Neural cell (in vitro differentiated cells): ENCODE measurements at regions not wholly inside any gene's neighbourhood (a gene's known extent, or its start where the extent isn't known, plus 50 kb on each side); places are given as distances from the start of the nearest gene placed in this dataset.

Source experiments
- H2AFZ ChIP-seq: fragments of 200-600, 300-800 bp; sonication (generic), shearing (Covaris generic); 2 replicates; pipeline ENCODE4 v1.6.0; 2014; ENCODE audit warnings: low read depth, mild to moderate bottlenecking, antibody characterized with exemption, low read length, moderate library complexity
- H3F3A ChIP-seq: fragments of 200-600 bp; shearing (Covaris generic); 2 replicates; pipeline ENCODE4 v1.6.1; 2016; ENCODE audit warnings: mild to moderate bottlenecking, moderate library complexity, mixed read lengths, antibody characterized with exemption, low read length; ENCODE audit not compliant: insufficient read depth, poor library complexity, severe bottlenecking
- H3K27ac ChIP-seq: fragments of 200-600, 300-800 bp; sonication (generic), shearing (Covaris generic); 2 replicates; pipeline ENCODE4 v1.5.1; 2014; ENCODE audit warnings: mild to moderate bottlenecking, low read length, moderate library complexity
- H3K27me3 ChIP-seq: fragments of 300-800, 200-600 bp; sonication (generic), shearing (Covaris generic); 2 replicates; pipeline ENCODE4 v1.6.0; 2014; ENCODE audit warnings: mild to moderate bottlenecking, low read depth, low read length, moderate library complexity; ENCODE audit not compliant: insufficient read depth
- H3K36me3 ChIP-seq: fragments of 300-800, 200-600 bp; sonication (generic), shearing (Covaris generic); 2 replicates; pipeline ENCODE4 v1.5.1; 2014; ENCODE audit warnings: mild to moderate bottlenecking, antibody characterized with exemption, low read length, moderate library complexity; ENCODE audit not compliant: insufficient read depth
- H3K4me2 ChIP-seq: fragments of 300-800, 200-600 bp; sonication (generic), shearing (Covaris generic); 2 replicates; pipeline ENCODE4 v1.6.0; 2014; ENCODE audit warnings: mild to moderate bottlenecking, low read length
- H3K4me3 ChIP-seq: fragments of 300-800, 200-600 bp; sonication (generic), shearing (Covaris generic); 2 replicates; pipeline ENCODE4 v1.5.1; 2014; ENCODE audit warnings: mild to moderate bottlenecking, low read length, moderate library complexity
- H3K79me2 ChIP-seq: fragments of 200-600 bp; shearing (Covaris generic); replicated peaks from 2 replicates; pipeline ENCODE4 v1.6.0; 2014; ENCODE audit warnings: mild to moderate bottlenecking, low read length, moderate library complexity; ENCODE audit not compliant: insufficient read depth
- H3K9ac ChIP-seq: fragments of 300-800, 200-600 bp; sonication (generic), shearing (Covaris generic); 2 replicates; pipeline ENCODE4 v1.6.1; 2016; ENCODE audit warnings: mild to moderate bottlenecking, low read length, mixed read lengths
- H3K9me2 ChIP-seq: fragments of 200-600 bp; shearing (Covaris generic); 2 replicates; pipeline ENCODE4 v1.6.1; 2016; ENCODE audit warnings: mild to moderate bottlenecking, low read length, mixed read lengths; ENCODE audit not compliant: insufficient read depth
- H3K9me3 ChIP-seq: fragments of 200-600, 300-800 bp; sonication (generic), shearing (Covaris generic); 2 replicates; pipeline ENCODE4 v1.6.1; 2016; ENCODE audit warnings: mild to moderate bottlenecking, mixed run types, low read length, moderate library complexity, mixed read lengths
- H4K20me1 ChIP-seq: fragments of 200-600 bp; shearing (Covaris generic); 2 replicates; pipeline ENCODE4 v1.6.1; 2016; ENCODE audit warnings: mild to moderate bottlenecking, mixed run types; ENCODE audit not compliant: insufficient read depth
- CTCF ChIP-seq: fragments of 450-650 bp; IDR thresholded peaks from 2 replicates; pipeline ENCODE4 v1.5.1; 2014; ENCODE audit warnings: antibody characterized with exemption, mild to moderate bottlenecking, moderate library complexity; ENCODE audit not compliant: poor library complexity, severe bottlenecking
- EP300 ChIP-seq: fragments of 450-650 bp; conservative IDR thresholded peaks from 2 replicates; pipeline ENCODE4 v1.6.1; 2014; ENCODE audit warnings: antibody characterized with exemption, mild to moderate bottlenecking, moderate library complexity; ENCODE audit not compliant: poor library complexity, severe bottlenecking
- EZH2 ChIP-seq: fragments of 200-600, 300-800 bp; shearing (Covaris generic), sonication (generic); IDR thresholded peaks from 2 replicates; pipeline ENCODE4 v1.6.1; 2014; ENCODE audit warnings: antibody characterized with exemption, low read length, borderline replicate concordance, mild to moderate bottlenecking; ENCODE audit not compliant: insufficient read depth, poor library complexity, severe bottlenecking
- MXI1 ChIP-seq: fragments of 450-650 bp; conservative IDR thresholded peaks from 2 replicates; pipeline ENCODE4 v1.6.1; 2014; ENCODE audit warnings: antibody characterized with exemption, mild to moderate bottlenecking; ENCODE audit not compliant: poor library complexity, severe bottlenecking
- POLR2AphosphoS5 ChIP-seq: IDR thresholded peaks from 2 replicates; pipeline ENCODE4 v1.6.1; 2012
- RAD21 ChIP-seq: fragments of 450-650 bp; conservative IDR thresholded peaks from 2 replicates; pipeline ENCODE4 v1.6.1; 2014; ENCODE audit warnings: antibody characterized with exemption, mild to moderate bottlenecking, moderate library complexity
- REST ChIP-seq: IDR thresholded peaks from 2 replicates; pipeline ENCODE4 v1.6.1; 2012; ENCODE audit warnings: borderline replicate concordance
- SMC3 ChIP-seq: fragments of 450-650 bp; conservative IDR thresholded peaks from 2 replicates; pipeline ENCODE4 v1.6.1; 2014; ENCODE audit warnings: antibody characterized with exemption, mild to moderate bottlenecking, moderate library complexity; ENCODE audit not compliant: poor library complexity
- TAF1 ChIP-seq: IDR thresholded peaks from 2 replicates; pipeline ENCODE4 v1.6.1; 2012; ENCODE audit warnings: low read depth

- Histone ChIP-seq H3K4me3 (no peak overlapping the region), H3K4me2 (no peak overlapping the region), H3K9ac (no peak overlapping the region), H3K27me3 (no peaks in the 10 kb centered on the region), H3K9me2 (no peaks in the 10 kb centered on the region), H4K20me1 (no peaks in the 10 kb centered on the region), H3K79me2 (no peaks in the 10 kb centered on the region), H2AFZ (no peak overlapping the region), H3K36me3 (no peaks in the 10 kb centered on the region), H3F3A (no peaks in the 10 kb centered on the region), H3K27ac (no peak overlapping the region), H3K9me3 (no peaks in the 10 kb centered on the region)
- TF ChIP-seq POLR2AphosphoS5 (no peak), SMC3 (no peak), EZH2 (no peak), REST (no peak), MXI1 (no peak), CTCF (no peak), RAD21 (no peak), EP300 (no peak), TAF1 (no peak)
Measured at GRCh38 chr5:30956251-30956650, 237.2 kb upstream of the CDH6 start.

GRCh38 chr5:30937070-30937469 is 256.4 kb upstream of the CDH6 start:
- no peak overlapping the region for H3K9ac ChIP-seq
- no peak for TF ChIP-seq RAD21
- TF ChIP-seq REST: peak; percentile 90
- TF ChIP-seq EP300: peak; percentile 21
- TF ChIP-seq POLR2AphosphoS5: no peak
- H3K4me2 ChIP-seq: no peak overlapping the region
- no peaks in the 10 kb centered on the region for H3K9me3 ChIP-seq
- no peaks in the 10 kb centered on the region for H3K36me3 ChIP-seq
- H3K9me2 ChIP-seq: no peaks in the 10 kb centered on the region
- H3F3A ChIP-seq: no peaks in the 10 kb centered on the region
- no peak overlapping the region for H2AFZ ChIP-seq
- H3K4me3 ChIP-seq: no peak overlapping the region
- H3K27me3 ChIP-seq: no peaks in the 10 kb centered on the region
- no peaks in the 10 kb centered on the region for H4K20me1 ChIP-seq
- H3K79me2 ChIP-seq: no peaks in the 10 kb centered on the region
- H3K27ac ChIP-seq: no peak overlapping the region
